Subcutaneous adipose tissue (tissue), 1 donor: ENCODE measurements at regions not wholly inside any gene's neighbourhood (a gene's known extent, or its start where the extent isn't known, plus 50 kb on each side); places are given as distances from the start of the nearest gene placed in this dataset.

Experiments
- TF ChIP-seq, protein P1 (sequence below): fragments of 450-650 bp; IDR thresholded peaks from one replicate; pipeline ENCODE4 v1.5.1; 2016; ENCODE audit warnings: low read depth, mild to moderate bottlenecking, control low read depth, antibody characterized with exemption, moderate library complexity

DNA sequence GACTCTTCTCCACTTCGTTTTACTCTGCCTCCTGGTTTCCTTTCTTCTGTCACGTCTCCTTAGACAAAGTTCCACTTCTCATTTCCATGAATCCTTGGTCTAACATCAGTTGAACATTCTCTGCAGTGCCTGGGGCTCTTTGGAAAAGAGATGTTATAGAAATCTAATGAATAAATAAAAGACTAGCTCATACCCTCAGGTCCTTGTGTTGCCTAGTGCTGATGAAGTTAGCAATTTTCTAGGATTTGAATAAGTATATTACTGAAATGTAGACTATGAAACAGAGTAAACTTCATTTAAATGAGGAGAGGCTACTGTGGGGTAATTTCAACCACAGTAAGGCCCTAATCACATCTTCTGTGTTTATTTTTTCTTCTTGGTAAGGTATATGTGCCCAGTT is 146.9 kb upstream of the CADPS start:
- TF ChIP-seq, protein P1, sequence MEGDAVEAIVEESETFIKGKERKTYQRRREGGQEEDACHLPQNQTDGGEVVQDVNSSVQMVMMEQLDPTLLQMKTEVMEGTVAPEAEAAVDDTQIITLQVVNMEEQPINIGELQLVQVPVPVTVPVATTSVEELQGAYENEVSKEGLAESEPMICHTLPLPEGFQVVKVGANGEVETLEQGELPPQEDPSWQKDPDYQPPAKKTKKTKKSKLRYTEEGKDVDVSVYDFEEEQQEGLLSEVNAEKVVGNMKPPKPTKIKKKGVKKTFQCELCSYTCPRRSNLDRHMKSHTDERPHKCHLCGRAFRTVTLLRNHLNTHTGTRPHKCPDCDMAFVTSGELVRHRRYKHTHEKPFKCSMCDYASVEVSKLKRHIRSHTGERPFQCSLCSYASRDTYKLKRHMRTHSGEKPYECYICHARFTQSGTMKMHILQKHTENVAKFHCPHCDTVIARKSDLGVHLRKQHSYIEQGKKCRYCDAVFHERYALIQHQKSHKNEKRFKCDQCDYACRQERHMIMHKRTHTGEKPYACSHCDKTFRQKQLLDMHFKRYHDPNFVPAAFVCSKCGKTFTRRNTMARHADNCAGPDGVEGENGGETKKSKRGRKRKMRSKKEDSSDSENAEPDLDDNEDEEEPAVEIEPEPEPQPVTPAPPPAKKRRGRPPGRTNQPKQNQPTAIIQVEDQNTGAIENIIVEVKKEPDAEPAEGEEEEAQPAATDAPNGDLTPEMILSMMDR: no peak

DNA sequence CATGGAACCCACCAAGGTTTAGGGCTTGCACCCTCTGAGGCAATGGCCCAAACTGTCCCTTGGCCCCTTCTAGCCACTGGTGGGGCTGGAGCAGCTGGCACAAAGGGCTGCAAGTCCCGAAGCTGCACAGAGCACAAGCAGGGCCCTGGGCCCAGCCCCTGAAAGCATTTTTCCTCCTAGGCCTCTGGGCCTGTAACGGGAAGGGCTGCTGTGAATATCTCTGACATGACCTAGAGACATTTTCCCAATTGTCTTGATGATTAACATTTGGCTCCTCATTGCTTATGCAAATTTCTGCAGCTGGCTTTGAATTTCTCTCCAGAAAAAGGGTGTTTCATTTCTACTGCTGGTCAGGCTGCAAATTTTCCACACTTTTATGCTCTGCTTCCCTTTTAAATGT is 151.5 kb upstream of the CADPS start:
- TF ChIP-seq, protein P1: no peak

DNA sequence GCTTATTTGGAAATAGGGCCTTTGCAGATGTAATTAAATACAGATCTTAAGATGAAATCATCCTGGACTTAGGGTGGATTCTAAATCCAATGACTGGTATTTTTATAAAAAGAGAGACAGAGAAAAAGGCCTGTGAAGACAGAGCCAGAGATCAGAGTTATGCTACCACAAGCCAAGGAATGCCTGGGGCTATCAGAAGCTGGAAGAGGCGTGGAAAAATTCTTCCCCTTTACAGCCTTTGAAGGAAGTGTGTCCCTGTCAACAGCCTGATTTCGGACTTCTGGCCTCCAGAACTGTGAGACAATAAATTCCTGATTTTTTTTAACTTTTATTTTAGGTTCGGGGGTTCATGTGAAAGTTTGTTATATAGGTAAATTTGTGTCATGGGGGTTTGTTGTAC is 154.1 kb upstream of the CADPS start:
- TF ChIP-seq, protein P1: no peak

DNA sequence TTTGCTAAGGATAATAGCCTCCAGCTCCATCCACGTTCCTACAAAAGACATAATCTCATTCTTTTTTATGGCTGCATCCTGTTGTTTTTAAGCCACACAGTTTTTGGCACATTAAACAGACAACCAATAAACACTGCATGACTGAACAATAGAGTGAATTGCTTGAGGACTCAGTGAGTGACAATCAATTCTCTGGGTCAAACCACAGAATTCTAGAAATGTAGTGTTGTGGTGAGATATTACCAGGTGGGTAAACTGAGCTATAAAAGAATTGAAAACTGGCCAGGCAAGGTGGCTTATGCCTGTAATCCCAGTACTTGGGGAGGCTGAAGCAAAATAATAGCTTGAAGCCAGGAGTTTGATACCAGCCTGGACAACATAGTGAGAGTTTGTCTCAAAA is 154.7 kb upstream of the CADPS start:
- TF ChIP-seq, protein P1: no peak

DNA sequence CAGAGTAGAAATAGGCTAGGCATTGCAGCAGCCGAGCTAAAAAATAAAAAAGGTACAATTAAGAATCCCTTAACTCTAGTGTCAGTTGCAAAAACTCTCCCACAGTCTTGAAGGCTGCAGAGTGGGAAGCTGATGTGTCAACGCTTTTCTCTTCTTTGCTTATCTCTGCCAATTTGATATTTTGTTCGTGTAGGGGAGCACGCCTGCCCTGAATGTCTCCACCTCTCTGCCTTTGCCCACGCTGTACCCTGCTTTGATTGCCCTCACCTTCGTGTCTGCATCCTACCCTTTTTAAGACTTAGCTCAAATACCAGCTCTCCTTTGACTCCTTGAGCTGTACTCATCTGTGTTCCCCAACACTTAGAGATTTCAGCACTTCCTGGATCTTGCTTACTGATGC is 155.4 kb upstream of the CADPS start:
- TF ChIP-seq, protein P1: no peak

DNA sequence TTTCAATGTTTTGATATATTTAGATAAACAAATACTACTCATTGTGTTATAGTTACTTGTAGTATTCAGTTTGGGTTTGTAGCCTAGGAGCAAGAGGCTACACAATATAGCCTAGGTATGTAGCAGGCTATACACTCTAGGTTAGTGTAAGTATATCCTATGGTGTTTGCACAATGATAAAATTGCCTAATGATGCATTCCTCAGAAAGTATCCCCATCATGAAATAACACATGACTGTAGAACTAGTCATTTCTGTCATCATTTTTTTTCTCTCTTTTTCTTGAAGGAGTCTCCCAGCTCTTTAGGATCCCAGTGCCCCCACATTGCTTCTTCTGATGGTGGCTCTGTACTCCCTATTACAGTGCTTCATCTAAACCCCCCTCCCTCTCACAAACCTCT is 157.7 kb upstream of the CADPS start:
- TF ChIP-seq, protein P1: no peak

DNA sequence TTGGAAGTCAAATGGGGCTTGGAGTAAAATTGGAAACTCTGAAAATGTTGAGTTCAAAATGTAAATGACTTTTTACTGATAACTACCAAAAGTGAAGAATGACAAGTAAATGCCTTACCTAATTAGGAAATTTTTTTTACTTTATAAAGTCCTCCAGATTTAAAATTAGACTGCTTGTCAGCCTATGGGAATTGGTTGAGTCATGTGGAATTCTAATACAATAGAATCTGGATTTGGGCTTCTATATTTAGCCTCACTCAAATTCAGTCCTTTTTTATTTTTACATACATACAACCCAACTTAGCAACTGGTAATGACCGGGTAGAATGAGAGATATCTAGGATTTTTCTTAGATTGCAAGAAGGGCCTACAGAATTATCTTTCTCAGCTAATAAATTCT is 158.9 kb upstream of the CADPS start:
- TF ChIP-seq, protein P1: no peak

DNA sequence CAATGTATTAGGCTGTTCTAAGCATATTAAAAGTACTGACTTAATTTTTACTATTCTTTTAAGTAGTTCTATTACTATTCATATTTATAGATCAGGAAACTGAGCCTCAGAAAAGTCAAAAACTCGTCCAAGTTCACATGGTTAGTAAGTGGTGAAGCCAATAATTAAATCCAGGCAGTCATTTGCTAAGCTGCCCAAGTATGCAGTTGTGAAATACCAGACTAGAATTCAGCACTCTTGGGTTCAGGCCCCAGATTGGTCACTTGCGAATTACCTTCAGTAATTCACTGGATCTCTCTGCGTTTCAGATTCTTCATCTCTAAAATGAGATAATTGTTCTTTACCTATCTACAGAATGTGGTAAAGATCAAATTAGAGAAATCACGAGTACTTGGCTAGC is 161.9 kb upstream of the CADPS start:
- TF ChIP-seq, protein P1: no peak
